ENCODE measurements at regions not wholly inside any gene's neighbourhood (a gene's known extent, or its start where the extent isn't known, plus 50 kb on each side); places are given as distances from the start of the nearest gene placed in this dataset.
"Not testable (repeated sequence)": the region's sequence is repeated elsewhere in the genome, so short reads cannot be mapped to it uniquely, and the experiment has no call there.

GRCh38 chr2:87521489-87521888 lies 226.4 kb upstream of the PLGLB2 start:
- not testable (repeated sequence) for DNase-seq; H3K27me3 Mint-ChIP-seq (ENCODE audit: low read depth in 3 of 3); H3K9me3 Mint-ChIP-seq; H3K36me3 Mint-ChIP-seq
- Mint-ChIP-seq H3K4me1 (peaks cover 18 to 28% of the 10 kb centered on the region in 2 donors), H3K4me3 (peak overlapping the region in 1 of 5 donors; percentile 47), H3K27ac (peak overlapping the region in 4 of 6 donors; percentile 10 to 71 (median 54))

GRCh38 chr2:87524619-87525188 lies 223.2 kb upstream of the PLGLB2 start:
- not testable (repeated sequence) for H3K27me3 Mint-ChIP-seq (ENCODE audit: low read depth in 3 of 3); DNase-seq; H3K4me1 Mint-ChIP-seq; H3K9me3 Mint-ChIP-seq; H3K36me3 Mint-ChIP-seq
- Mint-ChIP-seq H3K4me3 (peak overlapping the region in 1 of 5 donors; percentile 27), H3K27ac (peak overlapping the region in 4 of 6 donors; percentile 62 to 87 (median 82))

GRCh38 chr2:87525497-87525991 lies 222.3 kb upstream of the PLGLB2 start:
- not testable (repeated sequence) for H3K27me3 Mint-ChIP-seq (ENCODE audit: low read depth in 3 of 3); H3K4me3 Mint-ChIP-seq; H3K36me3 Mint-ChIP-seq; H3K4me1 Mint-ChIP-seq; H3K9me3 Mint-ChIP-seq
- peak overlapping the region in 4 of 6 donors; percentile 62 to 87 (median 82) for H3K27ac Mint-ChIP-seq
- peak in 2 of 3 donors; percentile 31 to 57 for DNase-seq

GRCh38 chr2:87526258-87526657 lies 221.6 kb upstream of the PLGLB2 start:
- not testable (repeated sequence) for H3K27ac Mint-ChIP-seq; H3K36me3 Mint-ChIP-seq; DNase-seq; H3K9me3 Mint-ChIP-seq; H3K27me3 Mint-ChIP-seq (ENCODE audit: low read depth in 3 of 3); H3K4me3 Mint-ChIP-seq; H3K4me1 Mint-ChIP-seq

- H3K27ac Mint-ChIP-seq, result peak overlapping the region in 5 of 6 donors; percentile 23 to 65 (median 58)
- H3K4me3 Mint-ChIP-seq, DNase-seq: not testable (repeated sequence)
Observed at GRCh38 chr2:87531968-87532715, 215.7 kb upstream of the PLGLB2 start.

GRCh38 chr2:87533390-87534272 lies 214.3 kb upstream of the PLGLB2 start:
- H3K27ac Mint-ChIP-seq, result peak overlapping the region; percentile 53 to 83 (median 73)
- H3K4me3 Mint-ChIP-seq; DNase-seq; H3K36me3 Mint-ChIP-seq; H3K9me3 Mint-ChIP-seq; H3K27me3 Mint-ChIP-seq (ENCODE audit: low read depth in 3 of 3): not testable (repeated sequence)
- peaks cover 15 to 29% of the 10 kb centered on the region in 2 donors for H3K4me1 Mint-ChIP-seq

More at GRCh38 chr2:87531968-87532715, 215.7 kb upstream of the PLGLB2 start:
- H3K9me3 Mint-ChIP-seq; H3K36me3 Mint-ChIP-seq; H3K27me3 Mint-ChIP-seq (ENCODE audit: low read depth in 3 of 3): not testable (repeated sequence)
- H3K4me1 Mint-ChIP-seq, result peaks cover 10 to 25% of the 10 kb centered on the region in 2 donors

GRCh38 chr2:87534273-87534889 lies 213.5 kb upstream of the PLGLB2 start:
- H3K9me3 Mint-ChIP-seq, H3K4me3 Mint-ChIP-seq: not testable (repeated sequence)

GRCh38 chr2:87536427-87536826 lies 211.5 kb upstream of the PLGLB2 start:
- Mint-ChIP-seq H3K4me1 (peaks cover 15 to 29% of the 10 kb centered on the region in 2 donors), H3K27ac (peak overlapping the region; percentile 45 to 97 (median 94)), H3K4me3 (peak overlapping the region in 1 of 5 donors; percentile 81)
- DNase-seq; H3K9me3 Mint-ChIP-seq; H3K36me3 Mint-ChIP-seq; H3K27me3 Mint-ChIP-seq (ENCODE audit: low read depth in 3 of 3): not testable (repeated sequence)

More at GRCh38 chr2:87534273-87534889, 213.5 kb upstream of the PLGLB2 start:
- H3K27me3 Mint-ChIP-seq (ENCODE audit: low read depth in 3 of 3); DNase-seq; H3K36me3 Mint-ChIP-seq: not testable (repeated sequence)
- H3K27ac Mint-ChIP-seq, result peak overlapping the region in 4 of 6 donors; percentile 7 to 77 (median 38)
- peaks cover 15 to 29% of the 10 kb centered on the region in 2 donors for H3K4me1 Mint-ChIP-seq

- not testable (repeated sequence) for H3K27me3 Mint-ChIP-seq (ENCODE audit: low read depth in 3 of 3); H3K9me3 Mint-ChIP-seq; H3K36me3 Mint-ChIP-seq
- peak overlapping the region; percentile 27 to 81 (median 69) for H3K4me3 Mint-ChIP-seq
- H3K27ac Mint-ChIP-seq, result peak overlapping the region; percentile 90 to 97 (median 94)
- DNase-seq, result peak; percentile 34 to 62 (median 38)
- H3K4me1 Mint-ChIP-seq, result peaks cover 14 to 27% of the 10 kb centered on the region in 2 donors
Observed at GRCh38 chr2:87537251-87537671, 210.6 kb upstream of the PLGLB2 start.

GRCh38 chr2:87538268-87538667 lies 209.6 kb upstream of the PLGLB2 start:
- H3K36me3 Mint-ChIP-seq; H3K9me3 Mint-ChIP-seq; DNase-seq; H3K27me3 Mint-ChIP-seq (ENCODE audit: low read depth in 3 of 3); H3K27ac Mint-ChIP-seq; H3K4me3 Mint-ChIP-seq: not testable (repeated sequence)
- H3K4me1 Mint-ChIP-seq, result peaks cover 15 to 18% of the 10 kb centered on the region in 2 donors

- H3K4me1 Mint-ChIP-seq, result peaks cover 10 to 13% of the 10 kb centered on the region in 2 donors
- H3K9me3 Mint-ChIP-seq; DNase-seq; H3K36me3 Mint-ChIP-seq; H3K27ac Mint-ChIP-seq; H3K4me3 Mint-ChIP-seq; H3K27me3 Mint-ChIP-seq (ENCODE audit: low read depth in 3 of 3): not testable (repeated sequence)
Observed at GRCh38 chr2:87539151-87539943, 208.5 kb upstream of the PLGLB2 start.

GRCh38 chr2:87540242-87540641 lies 207.6 kb upstream of the PLGLB2 start:
- H3K27me3 Mint-ChIP-seq (ENCODE audit: low read depth in 3 of 3); H3K4me3 Mint-ChIP-seq; H3K27ac Mint-ChIP-seq; DNase-seq; H3K9me3 Mint-ChIP-seq; H3K36me3 Mint-ChIP-seq: not testable (repeated sequence)
- peaks cover 10 to 13% of the 10 kb centered on the region in 2 donors for H3K4me1 Mint-ChIP-seq
